ENCODE measurements at regions not wholly inside any gene's neighbourhood (a gene's known extent, or its start where the extent isn't known, plus 50 kb on each side); places are given as distances from the start of the nearest gene placed in this dataset.

DNA sequence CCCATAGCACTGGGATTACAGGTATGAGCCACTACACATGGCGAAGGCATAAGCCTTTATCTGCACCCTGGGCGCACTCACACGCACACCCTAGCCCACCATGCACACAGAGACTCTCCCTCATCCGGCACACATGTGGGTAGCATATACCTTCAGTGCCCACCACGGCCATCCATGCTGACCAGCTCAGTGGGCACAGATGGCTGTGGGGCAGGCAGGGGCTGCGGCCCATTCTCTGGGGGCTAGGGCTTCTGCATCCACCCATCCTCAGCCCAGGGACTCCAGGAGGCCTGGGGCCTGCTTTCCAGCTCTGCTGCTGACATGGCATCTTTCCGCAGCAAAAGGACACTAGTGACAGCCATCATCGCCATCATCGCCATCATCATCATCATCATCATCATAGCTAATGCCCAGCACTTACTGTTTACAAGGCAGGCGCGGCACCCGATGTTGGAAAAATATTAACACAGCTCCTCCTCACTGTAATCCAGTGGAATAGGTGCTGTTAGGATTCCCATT lies 111.2 kb downstream of the NCOR2 start:
- TF ChIP-seq, protein P1, sequence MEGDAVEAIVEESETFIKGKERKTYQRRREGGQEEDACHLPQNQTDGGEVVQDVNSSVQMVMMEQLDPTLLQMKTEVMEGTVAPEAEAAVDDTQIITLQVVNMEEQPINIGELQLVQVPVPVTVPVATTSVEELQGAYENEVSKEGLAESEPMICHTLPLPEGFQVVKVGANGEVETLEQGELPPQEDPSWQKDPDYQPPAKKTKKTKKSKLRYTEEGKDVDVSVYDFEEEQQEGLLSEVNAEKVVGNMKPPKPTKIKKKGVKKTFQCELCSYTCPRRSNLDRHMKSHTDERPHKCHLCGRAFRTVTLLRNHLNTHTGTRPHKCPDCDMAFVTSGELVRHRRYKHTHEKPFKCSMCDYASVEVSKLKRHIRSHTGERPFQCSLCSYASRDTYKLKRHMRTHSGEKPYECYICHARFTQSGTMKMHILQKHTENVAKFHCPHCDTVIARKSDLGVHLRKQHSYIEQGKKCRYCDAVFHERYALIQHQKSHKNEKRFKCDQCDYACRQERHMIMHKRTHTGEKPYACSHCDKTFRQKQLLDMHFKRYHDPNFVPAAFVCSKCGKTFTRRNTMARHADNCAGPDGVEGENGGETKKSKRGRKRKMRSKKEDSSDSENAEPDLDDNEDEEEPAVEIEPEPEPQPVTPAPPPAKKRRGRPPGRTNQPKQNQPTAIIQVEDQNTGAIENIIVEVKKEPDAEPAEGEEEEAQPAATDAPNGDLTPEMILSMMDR (conservative IDR thresholded peaks at IDR 0.05; ENCODE audit: low read depth, low read length) = no peak
- TF ChIP-seq EZH2 (IDR thresholded peaks at IDR 0.05; ENCODE audit: low read length, unreplicated experiment) = no peak
- TF ChIP-seq EZH2phosphoT487 (IDR thresholded peaks at IDR 0.05; ENCODE audit: borderline replicate concordance, low read length) = no peak

Measured in PC-3 (cell line).